Endometrium (tissue), 2 donors: ENCODE measurements at regions not wholly inside any gene's neighbourhood (a gene's known extent, or its start where the extent isn't known, plus 50 kb on each side); places are given as distances from the start of the nearest gene placed in this dataset.
"Not testable (repeated sequence)": the region's sequence is repeated elsewhere in the genome, so short reads cannot be mapped to it uniquely, and the experiment has no call there.

ENCODE experiments used
- FAIRE-seq: peaks from 2 replicates; lab custom pipeline; 2012; peaks lifted over from hg19 to GRCh38; lab: Jason Lieb, UNC
- donor health status: control.
- donor health status: control.

- no peak for FAIRE-seq
These were observed 672.7 kb downstream of the TBC1D22A start for GRCh38 chr22:47435204-47435487.

- FAIRE-seq, result no peak
These were observed 672.1 kb downstream of the TBC1D22A start for GRCh38 chr22:47434336-47435203.

GRCh38 chr22:47433627-47434026 lies 671.2 kb downstream of the TBC1D22A start:
- FAIRE-seq, result no peak

- FAIRE-seq, result no peak
These were observed 670.2 kb downstream of the TBC1D22A start for GRCh38 chr22:47432683-47433082.

DNA sequence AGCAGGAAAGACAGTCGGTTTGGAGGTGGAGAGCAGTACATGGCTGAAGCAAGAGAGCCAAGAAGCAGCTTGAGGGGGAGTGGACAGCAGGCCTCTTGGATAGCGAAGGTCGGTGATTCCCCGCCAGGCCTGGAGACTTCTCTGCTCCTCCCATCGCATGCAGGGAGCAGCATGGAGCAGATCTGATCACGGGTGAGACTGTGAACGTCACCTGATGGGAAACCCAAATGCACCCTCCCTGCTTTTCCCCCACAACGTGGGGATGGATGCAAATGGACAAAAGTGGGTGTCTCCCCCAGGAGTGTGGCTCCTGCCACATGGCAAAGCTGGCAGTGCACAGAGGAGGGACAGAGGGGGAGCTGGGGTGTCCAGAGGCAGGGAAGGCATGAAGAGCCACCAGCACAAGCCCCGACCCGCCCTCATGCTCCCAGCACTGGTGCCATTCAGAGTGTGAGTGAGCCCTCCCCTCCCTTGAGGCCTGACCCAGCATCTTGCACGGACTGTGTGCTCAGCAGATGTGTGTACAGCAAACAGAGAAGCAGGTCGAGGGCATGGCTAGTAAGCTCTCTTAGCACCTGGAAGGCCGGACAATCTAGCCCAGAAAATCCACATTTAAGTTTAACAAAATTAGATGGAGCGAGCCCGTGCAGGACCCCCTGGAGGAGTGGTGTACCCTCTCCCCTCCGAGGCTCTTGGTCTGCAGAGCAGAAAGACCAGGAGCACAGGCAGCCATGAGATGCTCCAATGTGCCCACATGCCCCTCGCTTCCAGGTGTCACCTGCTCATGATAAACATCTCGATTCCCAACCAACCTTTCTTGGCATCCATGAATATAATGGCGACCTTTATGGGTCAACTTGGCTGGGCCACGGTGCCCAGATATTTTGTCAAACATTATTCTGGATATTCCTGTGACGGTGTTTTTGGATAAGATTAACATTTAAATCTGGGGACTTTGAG lies 661.7 kb downstream of the TBC1D22A start:
- no peak for FAIRE-seq

DNA sequence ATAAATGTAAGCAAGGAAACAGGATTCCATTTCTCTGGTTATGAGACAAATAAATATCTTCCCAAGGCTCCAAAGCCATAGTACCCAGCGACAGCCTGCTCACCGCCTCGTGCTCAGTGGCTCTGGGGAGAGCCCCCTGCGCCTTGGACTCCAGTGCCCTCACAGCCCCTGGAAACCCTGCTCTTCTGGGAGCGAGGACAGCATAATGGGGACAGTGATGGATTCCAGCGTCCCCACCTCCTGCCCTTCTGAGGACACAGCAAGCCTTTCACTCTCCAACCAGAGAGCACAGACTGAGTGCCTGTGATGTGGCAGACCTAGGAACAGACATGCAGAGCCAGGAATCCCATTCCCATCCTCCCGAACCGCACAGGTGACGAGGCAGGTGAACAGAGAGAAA lies 660.8 kb downstream of the TBC1D22A start:
- no peak for FAIRE-seq

DNA sequence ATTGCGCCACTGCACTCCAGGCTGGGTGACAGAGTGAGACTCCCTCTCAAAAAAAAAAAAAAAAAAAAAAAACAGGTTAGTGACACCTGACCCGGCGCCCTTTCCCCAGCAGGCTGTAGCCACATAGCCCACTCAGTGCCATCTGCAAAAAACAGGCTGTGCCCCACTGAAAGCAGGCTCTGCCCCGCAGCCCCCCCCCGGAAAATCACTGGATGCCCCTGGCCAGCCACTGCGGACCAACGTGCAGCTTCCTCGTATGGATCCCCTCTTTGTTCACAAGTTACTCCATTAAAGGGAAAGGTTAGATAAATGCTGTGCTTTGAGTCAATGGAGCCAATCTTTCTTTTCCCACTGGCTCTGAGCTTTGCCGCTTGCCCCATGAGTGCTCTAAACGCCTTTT lies 660.3 kb downstream of the TBC1D22A start:
- no peak for FAIRE-seq

DNA sequence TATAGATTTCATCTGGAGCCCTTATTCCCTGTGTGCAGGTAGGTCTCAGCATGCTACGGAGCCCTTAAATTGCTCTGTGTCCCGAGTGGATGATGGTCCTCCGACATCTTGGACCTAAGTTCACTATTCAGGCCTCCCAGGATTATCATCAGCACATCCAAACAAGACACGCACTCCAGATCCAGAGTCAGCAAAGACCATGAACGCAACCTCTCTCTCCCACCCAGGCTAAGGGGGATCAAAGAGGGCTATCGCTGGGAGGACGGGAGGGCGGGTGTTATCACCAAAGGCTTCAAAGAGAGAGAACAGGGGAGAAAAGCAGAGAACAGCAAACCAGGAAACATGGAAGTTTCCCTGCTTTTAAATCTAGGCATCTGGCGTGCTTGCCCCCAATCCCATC lies 659.4 kb downstream of the TBC1D22A start:
- no peak for FAIRE-seq

DNA sequence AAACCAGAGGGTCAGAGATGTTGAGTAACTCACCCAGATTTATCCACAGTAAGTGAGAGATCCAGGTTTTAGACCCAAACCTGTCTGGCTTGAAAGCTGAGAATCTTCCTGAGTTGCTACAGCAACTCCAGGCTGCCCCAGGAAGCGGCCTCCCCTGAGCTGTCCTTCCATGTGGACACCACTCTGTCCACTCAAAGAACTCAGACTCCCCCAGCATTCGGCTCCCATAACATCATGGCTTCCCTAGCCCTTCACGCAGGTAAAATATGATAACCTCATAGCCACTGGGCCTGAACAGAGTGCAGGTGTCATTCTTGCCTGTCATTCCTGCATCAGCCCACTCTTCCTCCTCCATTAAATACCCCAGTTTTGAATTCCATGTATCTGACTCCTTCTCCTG lies 657.8 kb downstream of the TBC1D22A start:
- FAIRE-seq, result no peak

DNA sequence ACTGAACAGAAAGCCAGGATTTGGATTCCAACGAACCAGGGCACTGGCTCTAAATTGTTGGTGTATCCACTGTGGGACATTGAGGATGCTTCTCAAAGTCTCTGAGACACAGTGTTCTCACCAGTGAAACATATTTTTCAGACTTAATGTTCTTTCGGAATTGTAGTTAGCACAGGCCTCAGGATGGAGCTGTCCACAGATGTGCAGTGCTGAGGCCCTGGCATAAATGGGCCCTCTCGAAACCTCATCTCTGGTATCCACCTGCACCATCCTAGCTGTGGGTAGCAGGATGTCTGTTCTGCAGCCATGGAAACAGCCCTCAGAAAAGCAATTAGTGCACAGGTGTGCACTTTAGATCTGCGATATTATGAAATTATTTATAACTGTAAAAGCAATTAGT lies 656.8 kb downstream of the TBC1D22A start:
- FAIRE-seq, result no peak

GRCh38 chr22:47417699-47418098 lies 655.2 kb downstream of the TBC1D22A start:
- no peak for FAIRE-seq

DNA sequence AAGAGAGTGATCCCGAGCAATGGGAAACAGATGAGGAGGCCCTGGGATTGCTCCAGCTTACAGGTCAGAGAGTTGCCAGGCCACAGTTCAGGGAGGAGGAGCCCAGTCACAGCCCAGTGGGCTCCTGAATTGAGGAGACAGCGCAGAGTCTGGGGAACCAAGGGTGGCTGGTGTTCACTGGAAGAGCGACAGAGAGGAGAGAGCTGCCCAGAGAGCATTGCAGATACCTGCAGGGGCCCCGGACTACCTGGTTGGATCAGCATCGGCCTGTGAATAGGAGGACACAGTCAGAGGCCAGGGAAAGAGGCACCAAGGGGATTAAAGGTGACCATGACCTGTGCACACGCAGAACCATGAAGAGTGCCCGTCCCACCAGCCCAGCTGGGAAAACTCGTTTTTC lies 648.6 kb downstream of the TBC1D22A start:
- FAIRE-seq, result no peak

- FAIRE-seq, result no peak
These were observed 647.3 kb downstream of the TBC1D22A start for GRCh38 chr22:47409539-47410275.

GRCh38 chr22:47408409-47408808 lies 646.0 kb downstream of the TBC1D22A start:
- no peak for FAIRE-seq

GRCh38 chr22:47407461-47408025 lies 645.1 kb downstream of the TBC1D22A start:
- no peak for FAIRE-seq

DNA sequence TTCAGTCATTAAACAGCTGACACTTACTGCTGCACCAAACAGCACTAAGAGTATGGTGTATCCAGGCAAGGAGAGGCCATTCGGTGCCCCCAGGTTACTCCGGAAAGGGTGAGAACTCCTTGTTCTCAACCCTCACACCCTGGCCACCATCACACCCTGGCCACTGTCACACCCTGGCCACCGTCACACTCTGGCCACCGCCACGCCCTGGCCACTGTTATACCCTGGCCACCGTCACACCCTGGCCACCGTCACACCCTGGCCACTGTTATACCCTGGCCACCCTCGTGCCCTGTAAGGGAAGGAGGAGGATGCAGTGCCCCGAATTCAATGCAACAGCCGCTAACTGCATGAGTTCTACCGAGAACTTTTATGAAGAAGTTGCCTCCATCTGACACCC lies 644.4 kb downstream of the TBC1D22A start:
- no peak for FAIRE-seq

DNA sequence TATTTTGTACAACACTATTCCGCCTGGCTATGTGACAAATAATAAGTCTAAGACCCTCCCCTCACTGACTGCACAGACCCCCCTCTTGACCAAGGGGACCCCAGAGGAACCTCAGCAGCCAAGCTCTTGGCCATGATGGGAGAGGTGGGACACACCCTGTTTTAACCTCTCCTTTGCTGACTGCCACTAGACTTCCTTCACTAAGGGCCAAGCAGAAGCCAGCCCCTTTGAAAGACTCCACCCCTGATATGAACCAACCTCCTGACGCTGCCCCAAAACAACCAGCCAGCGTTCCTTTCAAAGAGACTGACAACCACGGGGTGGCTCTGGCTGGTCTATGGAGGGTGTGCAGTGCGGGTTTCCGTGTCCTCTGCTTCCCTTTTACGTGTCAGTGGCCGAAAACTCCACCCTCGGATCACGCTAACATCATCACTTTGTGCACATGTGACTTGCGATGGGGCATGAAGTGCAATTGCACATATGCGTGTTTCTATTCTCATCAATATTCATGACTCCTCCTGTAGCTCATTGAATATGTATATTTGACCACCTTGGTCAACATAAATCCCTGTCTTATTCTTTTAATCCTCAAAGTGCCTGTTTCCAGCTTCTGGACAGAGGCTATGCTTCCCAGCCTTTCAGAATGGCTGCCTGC lies 643.9 kb downstream of the TBC1D22A start:
- no peak for FAIRE-seq

DNA sequence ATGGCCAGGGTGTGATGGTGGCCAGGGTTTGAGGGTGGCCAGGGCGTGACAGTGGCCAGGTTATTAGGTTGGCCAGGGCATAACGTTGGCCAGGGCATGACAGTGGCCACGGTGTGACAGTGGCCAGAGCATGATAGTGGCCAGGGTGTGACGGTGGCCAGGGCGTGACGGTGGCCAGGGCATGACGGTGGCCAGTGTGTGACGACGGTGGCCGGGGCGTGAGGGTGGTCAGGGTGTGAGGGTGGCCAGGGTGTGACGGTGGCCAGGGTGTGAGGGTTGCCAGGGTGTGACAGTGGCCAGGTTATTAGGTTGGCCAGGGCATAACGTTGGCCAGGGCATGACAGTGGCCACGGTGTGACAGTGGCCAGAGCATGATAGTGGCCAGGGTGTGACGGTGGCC lies 642.8 kb downstream of the TBC1D22A start:
- FAIRE-seq, result not testable (repeated sequence)

- no peak for FAIRE-seq
These were observed 640.6 kb downstream of the TBC1D22A start for GRCh38 chr22:47402876-47403525.

- no peak for FAIRE-seq
These were observed 639.7 kb downstream of the TBC1D22A start for GRCh38 chr22:47401976-47402770.

- FAIRE-seq, result no peak
These were observed 639.1 kb downstream of the TBC1D22A start for GRCh38 chr22:47401592-47401898.
